Mesendoderm (in vitro differentiated cells): ENCODE measurements at regions not wholly inside any gene's neighbourhood (a gene's known extent, or its start where the extent isn't known, plus 50 kb on each side); places are given as distances from the start of the nearest gene placed in this dataset.

Experiments
- DNase-seq: peaks from one replicate; pipeline ENCODE4 v3.0.0; 2013
- H2AK5ac ChIP-seq: 2 replicates; pipeline ENCODE4 v1.6.1; 2013; ENCODE audit warnings: low read length, inconsistent platforms
- H2BK120ac ChIP-seq: 2 replicates; pipeline ENCODE4 v1.6.1; 2013; ENCODE audit warnings: low read depth, mild to moderate bottlenecking, low read length, moderate library complexity, mixed read lengths
- H2BK15ac ChIP-seq: replicated peaks from 2 replicates; pipeline ENCODE4 v1.6.1; 2013; ENCODE audit warnings: low read depth, mild to moderate bottlenecking, moderate library complexity
- H2BK5ac ChIP-seq: 2 replicates; pipeline ENCODE4 v1.6.1; 2013; ENCODE audit warnings: low read length, inconsistent platforms
- H3K18ac ChIP-seq: 2 replicates; pipeline ENCODE4 v1.6.1; 2013; ENCODE audit warnings: mild to moderate bottlenecking, low read length, mixed read lengths
- H3K23ac ChIP-seq: one replicate; pipeline ENCODE4 v1.6.1; 2013; ENCODE audit warnings: low read length
- H3K27ac ChIP-seq: 2 replicates; pipeline ENCODE4 v1.5.1; 2013; ENCODE audit warnings: low read depth, mild to moderate bottlenecking, inconsistent platforms, low read length, moderate library complexity
- H3K27me3 ChIP-seq: 2 replicates; pipeline ENCODE4 v1.6.1; 2013; ENCODE audit warnings: low read length, control low read depth, mild to moderate bottlenecking, inconsistent platforms; ENCODE audit not compliant: insufficient read depth, poor library complexity
- H3K36me3 ChIP-seq: 2 replicates; pipeline ENCODE4 v1.6.1; 2013; ENCODE audit warnings: low read length, inconsistent platforms; ENCODE audit not compliant: control insufficient read depth, insufficient read depth
- H3K4ac ChIP-seq: one replicate; pipeline ENCODE4 v1.6.1; 2013; ENCODE audit warnings: low read depth, mild to moderate bottlenecking, low read length, moderate library complexity
- H3K4me1 ChIP-seq: 2 replicates; pipeline ENCODE4 v1.6.1; 2013; ENCODE audit warnings: low read depth, low read length, inconsistent platforms; ENCODE audit not compliant: control insufficient read depth
- H3K4me2 ChIP-seq: 2 replicates; pipeline ENCODE4 v1.6.1; 2013; ENCODE audit warnings: low read length
- H3K4me3 ChIP-seq: 2 replicates; pipeline ENCODE4 v1.5.1; 2013; ENCODE audit warnings: mild to moderate bottlenecking, low read length
- H3K56ac ChIP-seq: one replicate; pipeline ENCODE4 v1.6.1; 2013; ENCODE audit warnings: low read length
- H3K79me1 ChIP-seq: 2 replicates; pipeline ENCODE4 v1.6.1; 2013; ENCODE audit warnings: low read length, inconsistent platforms
- H3K79me2 ChIP-seq: 2 replicates; pipeline ENCODE4 v1.6.1; 2013; ENCODE audit warnings: mild to moderate bottlenecking, low read length; ENCODE audit not compliant: control insufficient read depth, insufficient read depth
- H3K9ac ChIP-seq: 2 replicates; pipeline ENCODE4 v1.6.1; 2013; ENCODE audit warnings: low read length, inconsistent platforms
- H4K5ac ChIP-seq: one replicate; pipeline ENCODE4 v1.6.1; 2013; ENCODE audit warnings: low read length
- H4K8ac ChIP-seq: one replicate; pipeline ENCODE4 v1.6.1; 2013; ENCODE audit warnings: low read depth, mild to moderate bottlenecking, control low read depth, low read length, moderate library complexity
- WGBS: extraction: QIAGEN DNeasy Blood & Tissue Kit; methylation state at CpG from one replicate; pipeline ENCODE4 v1.1.7; 2013; ENCODE audit warnings: low lambda C conversion rate, missing lambda C conversion rate; ENCODE audit not compliant: insufficient coverage; ENCODE audit errors: extremely low coverage; 5-methylcytosine and 5-hydroxymethylcytosine counted together

DNA sequence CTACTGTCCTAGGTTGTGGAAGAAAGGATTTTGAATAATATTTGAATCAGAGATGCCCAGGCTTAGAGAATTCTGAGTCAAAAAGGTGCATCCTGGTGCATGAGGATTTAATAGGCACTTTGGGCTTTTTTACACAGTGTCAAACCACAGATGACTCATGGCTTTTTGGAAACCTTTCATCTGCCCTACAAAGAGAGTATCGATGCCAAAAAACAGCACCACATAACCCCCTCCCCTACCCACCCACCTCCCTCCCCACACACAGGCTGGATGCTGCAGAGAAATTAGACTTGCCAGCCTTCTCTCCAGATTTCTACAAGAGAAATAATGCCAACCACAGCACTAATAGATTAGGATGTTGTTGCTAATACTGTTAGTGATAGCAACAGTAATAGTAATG lies 779.3 kb downstream of the NLGN4X start:
- Histone ChIP-seq H2BK15ac (no peak overlapping the region), H4K5ac (no peak overlapping the region), H3K9ac (no peak overlapping the region), H2BK5ac (no peak overlapping the region), H3K4me1 (no peaks in the 10 kb centered on the region), H3K27me3 (no peaks in the 10 kb centered on the region), H3K27ac (no peak overlapping the region), H3K56ac (no peak overlapping the region), H3K4me2 (no peak overlapping the region), H3K18ac (no peak overlapping the region), H3K36me3 (no peaks in the 10 kb centered on the region), H3K4ac (no peak overlapping the region), H3K79me2 (no peaks in the 10 kb centered on the region), H3K79me1 (no peaks in the 10 kb centered on the region), H4K8ac (no peak overlapping the region), H2BK120ac (no peak overlapping the region), H2AK5ac (no peak overlapping the region), H3K23ac (no peak overlapping the region), H3K4me3 (no peak overlapping the region)
- no CpG with 5 or more reads among the region's 1 CpG for WGBS
- no peak for DNase-seq

DNA sequence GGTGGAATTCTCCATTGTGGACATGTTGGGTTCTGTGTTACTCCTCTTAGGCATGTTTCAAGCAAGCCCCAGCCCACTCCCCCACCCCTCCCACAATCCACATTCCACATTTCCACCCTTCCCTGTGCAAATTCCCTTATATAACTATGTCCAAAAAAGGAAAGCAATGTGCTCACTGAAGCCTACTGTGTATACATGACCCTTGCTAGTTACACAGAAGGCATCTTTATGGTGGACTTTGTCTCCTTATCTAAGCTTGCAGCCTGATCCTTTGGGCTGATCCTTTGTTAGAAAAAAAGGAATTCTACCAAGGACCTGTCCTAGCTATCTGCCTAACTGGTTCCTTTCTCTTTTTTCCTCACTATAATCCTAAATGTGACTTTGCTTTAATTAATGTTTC lies 796.8 kb downstream of the NLGN4X start:
- Histone ChIP-seq H3K9ac (no peak overlapping the region), H3K23ac (no peak overlapping the region), H4K8ac (no peak overlapping the region), H3K27ac (no peak overlapping the region), H3K79me1 (no peaks in the 10 kb centered on the region), H3K79me2 (no peaks in the 10 kb centered on the region), H3K4me2 (no peak overlapping the region), H3K36me3 (no peaks in the 10 kb centered on the region), H3K56ac (no peak overlapping the region), H2BK15ac (no peak overlapping the region), H3K18ac (no peak overlapping the region), H2BK5ac (no peak overlapping the region), H3K27me3 (no peaks in the 10 kb centered on the region), H3K4me1 (no peaks in the 10 kb centered on the region), H2AK5ac (no peak overlapping the region), H3K4me3 (no peak overlapping the region), H2BK120ac (no peak overlapping the region), H3K4ac (no peak overlapping the region), H4K5ac (no peak overlapping the region)
- DNase-seq = no peak

DNA sequence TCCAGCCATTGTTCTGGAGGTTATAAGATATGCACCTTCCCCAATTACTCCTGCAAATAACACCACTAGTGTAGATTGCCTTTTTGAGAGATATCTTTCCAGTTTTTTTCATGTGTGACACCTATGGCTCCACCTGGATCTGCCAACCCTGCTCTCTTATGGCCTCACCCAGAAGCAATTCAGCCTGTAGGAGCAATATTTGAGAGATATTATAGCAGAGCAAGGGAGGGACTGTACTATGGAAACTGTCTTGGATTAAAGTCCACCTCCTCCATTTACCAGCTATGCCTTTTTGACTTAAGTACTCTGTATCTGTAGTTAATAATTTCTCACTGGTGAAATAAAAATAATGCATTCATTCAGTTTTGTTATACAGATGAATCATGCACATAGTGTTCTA lies 803.5 kb downstream of the NLGN4X start:
- no peak overlapping the region for H2BK5ac ChIP-seq
- no peak overlapping the region for H4K5ac ChIP-seq
- H2BK120ac ChIP-seq = no peak overlapping the region
- H3K4me2 ChIP-seq = no peak overlapping the region
- H2BK15ac ChIP-seq = no peak overlapping the region
- no peaks in the 10 kb centered on the region for H3K27me3 ChIP-seq
- H3K27ac ChIP-seq = no peak overlapping the region
- H3K18ac ChIP-seq = no peak overlapping the region
- H3K9ac ChIP-seq = no peak overlapping the region
- no peak overlapping the region for H3K56ac ChIP-seq
- H3K79me1 ChIP-seq = no peaks in the 10 kb centered on the region
- H3K79me2 ChIP-seq = no peaks in the 10 kb centered on the region
- H3K4me3 ChIP-seq = no peak overlapping the region
- no peaks in the 10 kb centered on the region for H3K4me1 ChIP-seq
- H3K36me3 ChIP-seq = no peaks in the 10 kb centered on the region
- H2AK5ac ChIP-seq = no peak overlapping the region
- no peak overlapping the region for H3K4ac ChIP-seq
- H3K23ac ChIP-seq = no peak overlapping the region
- no peak overlapping the region for H4K8ac ChIP-seq
- DNase-seq = no peak

DNA sequence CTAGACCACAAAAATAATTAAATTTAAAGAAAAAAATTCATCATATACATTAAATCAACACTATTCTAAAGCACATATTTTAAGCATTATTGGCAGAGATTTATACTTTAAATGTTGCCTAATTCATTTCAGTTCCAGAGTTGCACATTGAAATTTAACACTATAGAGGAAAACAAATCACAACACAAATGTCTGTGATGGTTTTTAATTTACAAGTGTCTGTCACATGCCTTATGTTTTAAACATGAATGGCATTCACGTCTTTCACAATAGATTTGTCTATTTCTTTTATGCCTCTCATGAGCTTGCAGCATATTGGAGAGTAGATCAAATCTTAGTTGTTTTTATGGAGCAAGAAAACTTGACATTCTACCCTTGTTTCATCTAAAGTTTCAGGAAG lies 811.3 kb downstream of the NLGN4X start:
- Histone ChIP-seq H2BK5ac (no peak overlapping the region), H3K23ac (no peak overlapping the region), H3K56ac (no peak overlapping the region), H3K4ac (no peak overlapping the region), H3K79me2 (no peaks in the 10 kb centered on the region), H3K27me3 (no peaks in the 10 kb centered on the region), H3K4me3 (no peak overlapping the region), H3K79me1 (no peaks in the 10 kb centered on the region), H4K5ac (no peak overlapping the region), H4K8ac (no peak overlapping the region), H3K36me3 (no peaks in the 10 kb centered on the region), H3K4me1 (no peaks in the 10 kb centered on the region), H3K4me2 (no peak overlapping the region), H2BK15ac (no peak overlapping the region), H2AK5ac (no peak overlapping the region), H3K27ac (no peak overlapping the region), H3K18ac (no peak overlapping the region), H2BK120ac (no peak overlapping the region), H3K9ac (no peak overlapping the region)
- no CpG with 5 or more reads among the region's 1 CpG for WGBS
- no peak for DNase-seq

DNA sequence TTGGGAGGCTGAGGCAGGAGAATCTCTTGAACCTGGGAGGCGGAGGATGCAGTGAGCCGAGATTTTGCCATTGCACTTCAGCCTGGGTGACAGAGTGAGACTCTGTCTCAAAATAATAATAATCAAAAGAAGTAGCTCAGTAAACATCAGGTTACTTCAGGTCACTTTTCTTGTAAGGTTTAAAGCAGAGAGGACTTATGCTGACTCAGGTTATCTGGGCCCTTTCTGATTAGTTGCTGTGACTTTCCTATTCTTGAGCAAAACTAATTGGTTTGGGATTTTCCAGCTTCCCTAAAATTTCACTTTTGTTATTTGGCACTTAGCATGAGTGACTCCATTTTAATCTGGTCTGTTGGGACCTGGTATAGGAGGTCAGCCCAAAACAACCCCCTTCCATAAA lies 812.9 kb downstream of the NLGN4X start:
- Histone ChIP-seq H3K23ac (no peak overlapping the region), H3K27ac (no peak overlapping the region), H4K8ac (no peak overlapping the region), H3K79me2 (no peaks in the 10 kb centered on the region), H3K18ac (no peak overlapping the region), H3K36me3 (no peaks in the 10 kb centered on the region), H2AK5ac (no peak overlapping the region), H3K4ac (no peak overlapping the region), H2BK5ac (no peak overlapping the region), H3K56ac (no peak overlapping the region), H3K4me1 (no peaks in the 10 kb centered on the region), H4K5ac (no peak overlapping the region), H3K27me3 (no peaks in the 10 kb centered on the region), H3K79me1 (no peaks in the 10 kb centered on the region), H2BK15ac (no peak overlapping the region), H3K4me2 (no peak overlapping the region), H3K4me3 (no peak overlapping the region), H2BK120ac (no peak overlapping the region), H3K9ac (no peak overlapping the region)
- DNase-seq = no peak
- no CpG with 5 or more reads among the region's 2 CpGs for WGBS

DNA sequence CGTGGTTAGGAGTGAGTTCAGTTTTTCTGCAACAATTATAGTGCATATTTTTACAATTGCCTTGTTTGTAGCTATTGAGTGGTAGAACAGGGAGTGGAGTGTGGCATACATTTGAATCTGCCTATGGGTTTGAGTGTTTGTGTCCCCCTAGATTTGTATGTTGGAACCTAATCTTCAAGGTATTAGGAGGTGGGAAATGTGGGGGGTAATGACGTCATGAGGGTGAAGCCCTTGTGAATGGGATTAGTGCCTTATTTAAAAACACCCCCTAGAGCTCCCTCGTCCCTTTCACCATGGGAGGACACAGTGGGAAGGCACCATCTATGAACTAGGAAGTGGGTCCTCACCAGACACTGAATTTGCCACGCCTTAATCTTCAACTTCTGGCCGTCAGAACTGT lies 819.6 kb downstream of the NLGN4X start:
- H3K4me2 ChIP-seq = no peak overlapping the region
- no peaks in the 10 kb centered on the region for H3K4me1 ChIP-seq
- no peak overlapping the region for H2BK15ac ChIP-seq
- no peak for DNase-seq
- H2BK5ac ChIP-seq = no peak overlapping the region
- no peak overlapping the region for H3K56ac ChIP-seq
- no peaks in the 10 kb centered on the region for H3K79me2 ChIP-seq
- no peak overlapping the region for H3K9ac ChIP-seq
- H2AK5ac ChIP-seq = no peak overlapping the region
- no peak overlapping the region for H3K4me3 ChIP-seq
- H3K79me1 ChIP-seq = no peaks in the 10 kb centered on the region
- H2BK120ac ChIP-seq = no peak overlapping the region
- H3K27me3 ChIP-seq = no peaks in the 10 kb centered on the region
- no peak overlapping the region for H4K8ac ChIP-seq
- no peak overlapping the region for H4K5ac ChIP-seq
- no peak overlapping the region for H3K23ac ChIP-seq
- H3K27ac ChIP-seq = no peak overlapping the region
- no peak overlapping the region for H3K4ac ChIP-seq
- no peaks in the 10 kb centered on the region for H3K36me3 ChIP-seq
- no peak overlapping the region for H3K18ac ChIP-seq
- WGBS = no CpG with 5 or more reads among the region's 5 CpGs
